H9 (cell line): ENCODE measurements at regions not wholly inside any gene's neighbourhood (a gene's known extent, or its start where the extent isn't known, plus 50 kb on each side); places are given as distances from the start of the nearest gene placed in this dataset.

Experiments
- DNase-seq: peaks from one replicate; pipeline ENCODE4 v3.0.0-alpha.2; 2017
- H2AFZ ChIP-seq: one replicate; pipeline ENCODE4 v1.6.1; 2013; ENCODE audit warnings: mild to moderate bottlenecking, low read length, control low read depth, moderate library complexity
- H2AK5ac ChIP-seq: 2 replicates; pipeline ENCODE4 v1.6.1; 2013; ENCODE audit warnings: low read length, control low read depth, mixed read lengths; ENCODE audit not compliant: insufficient read length
- H2BK120ac ChIP-seq: one replicate; pipeline ENCODE4 v1.6.1; 2013; ENCODE audit warnings: low read depth, mild to moderate bottlenecking, low read length, control low read depth, inconsistent platforms; ENCODE audit not compliant: poor library complexity, severe bottlenecking
- H2BK12ac ChIP-seq: 2 replicates; pipeline ENCODE4 v1.6.1; 2013; ENCODE audit warnings: low read length, control low read depth, mixed read lengths, low read depth; ENCODE audit not compliant: insufficient read length
- H2BK15ac ChIP-seq: 2 replicates; pipeline ENCODE4 v1.6.1; 2013; ENCODE audit warnings: low read depth, low read length, control low read depth
- H2BK20ac ChIP-seq: one replicate; pipeline ENCODE4 v1.6.1; 2013; ENCODE audit warnings: low read depth, mild to moderate bottlenecking, low read length, control low read depth, inconsistent platforms; ENCODE audit not compliant: poor library complexity, severe bottlenecking
- H2BK5ac ChIP-seq: 2 replicates; pipeline ENCODE4 v1.6.1; 2013; ENCODE audit warnings: low read length, control low read depth, mixed read lengths; ENCODE audit not compliant: insufficient read length
- H3K14ac ChIP-seq: 2 replicates; pipeline ENCODE4 v1.6.1; 2013; ENCODE audit warnings: low read length, control low read depth; ENCODE audit not compliant: insufficient read depth
- H3K18ac ChIP-seq: 2 replicates; pipeline ENCODE4 v1.6.1; 2013; ENCODE audit warnings: low read depth, mild to moderate bottlenecking, mixed read lengths, low read length, control low read depth; ENCODE audit not compliant: insufficient read length
- H3K23ac ChIP-seq: 2 replicates; pipeline ENCODE4 v1.6.1; 2013; ENCODE audit warnings: low read length, control low read depth, mixed read lengths, low read depth; ENCODE audit not compliant: insufficient read length
- H3K23me2 ChIP-seq: 2 replicates; pipeline ENCODE4 v1.6.1; 2013; ENCODE audit warnings: low read depth, mild to moderate bottlenecking, mixed read lengths, low read length, control low read depth; ENCODE audit not compliant: insufficient read length, poor library complexity, severe bottlenecking
- H3K27ac ChIP-seq: 2 replicates; pipeline ENCODE4 v1.5.1; 2013; ENCODE audit warnings: low read length, control low read depth, mixed read lengths, low read depth; ENCODE audit not compliant: insufficient read length
- H3K27me3 ChIP-seq: 2 replicates; pipeline ENCODE4 v1.6.1; 2013; ENCODE audit warnings: low read length, control low read depth, inconsistent platforms; ENCODE audit not compliant: insufficient read depth
- H3K4ac ChIP-seq: 2 replicates; pipeline ENCODE4 v1.6.1; 2013; ENCODE audit warnings: low read depth, mild to moderate bottlenecking, control low read depth, inconsistent platforms, low read length, moderate library complexity
- H3K4me1 ChIP-seq: 2 replicates; pipeline ENCODE4 v1.6.1; 2013; ENCODE audit warnings: low read length, control low read depth, inconsistent platforms; ENCODE audit not compliant: insufficient read depth
- H3K4me2 ChIP-seq: 2 replicates; pipeline ENCODE4 v1.6.1; 2013; ENCODE audit warnings: low read length, control low read depth, mixed read lengths; ENCODE audit not compliant: insufficient read length, insufficient read depth
- H3K56ac ChIP-seq: 2 replicates; pipeline ENCODE4 v1.6.1; 2013; ENCODE audit warnings: low read depth, mild to moderate bottlenecking, mixed read lengths, low read length, control low read depth; ENCODE audit not compliant: insufficient read length
- H3K79me1 ChIP-seq: 2 replicates; pipeline ENCODE4 v1.6.1; 2013; ENCODE audit warnings: low read depth, mild to moderate bottlenecking, moderate library complexity, low read length, control low read depth, inconsistent platforms; ENCODE audit not compliant: insufficient read depth, poor library complexity, severe bottlenecking
- H3K79me2 ChIP-seq: 2 replicates; pipeline ENCODE4 v1.6.1; 2013; ENCODE audit warnings: low read length, control low read depth, inconsistent platforms; ENCODE audit not compliant: insufficient read depth
- H3K9ac ChIP-seq: 2 replicates; pipeline ENCODE4 v1.6.1; 2013; ENCODE audit warnings: low read length, control low read depth, mixed read lengths; ENCODE audit not compliant: insufficient read length; ENCODE audit errors: extremely low read depth
- H3K9me3 ChIP-seq: one replicate; pipeline ENCODE4 v1.6.1; 2013; ENCODE audit warnings: low read depth, low read length, inconsistent platforms; ENCODE audit not compliant: control insufficient read depth
- H3T11ph ChIP-seq: one replicate; pipeline ENCODE4 v1.6.1; 2013; ENCODE audit warnings: mild to moderate bottlenecking, low read length, control low read depth, inconsistent platforms
- H4K20me1 ChIP-seq: one replicate; pipeline ENCODE4 v1.6.1; 2013; ENCODE audit not compliant: control insufficient read depth, insufficient read length, insufficient read depth
- H4K5ac ChIP-seq: 2 replicates; pipeline ENCODE4 v1.6.1; 2013; ENCODE audit warnings: low read depth, mild to moderate bottlenecking, mixed read lengths, low read length, control low read depth; ENCODE audit not compliant: insufficient read length
- H4K8ac ChIP-seq: replicated peaks from 2 replicates; pipeline ENCODE4 v1.6.1; 2013; ENCODE audit warnings: low read length, control low read depth, mixed read lengths, low read depth; ENCODE audit not compliant: insufficient read length
- H4K91ac ChIP-seq: 2 replicates; pipeline ENCODE4 v1.6.1; 2013; ENCODE audit warnings: low read depth, mild to moderate bottlenecking, moderate library complexity, mixed read lengths, low read length, control low read depth; ENCODE audit not compliant: insufficient read length
- H3K27ac Mint-ChIP-seq, 3 experiments: 2 replicates in 2 of 3; 3 replicates in 1 of 3; pipeline ENCODE4 v1.8.0; 2020 to 2021; ENCODE audit warnings: mixed read lengths in 3 of 3, mild to moderate bottlenecking in 1 of 3, moderate library complexity in 1 of 3
- H3K27me3 Mint-ChIP-seq: 2 replicates; pipeline ENCODE4 v1.8.0; 2021; ENCODE audit warnings: low read depth, mild to moderate bottlenecking, moderate library complexity, mixed read lengths
- H3K36me3 Mint-ChIP-seq, 3 experiments: 2 replicates in 2 of 3; 3 replicates in 1 of 3; pipeline ENCODE4 v1.8.0; 2020 to 2021; ENCODE audit warnings: low read depth in 3 of 3, mixed read lengths in 3 of 3; ENCODE audit not compliant: insufficient read depth in 1 of 3
- H3K4me1 Mint-ChIP-seq, 2 experiments: 2 replicates each; pipeline ENCODE4 v1.8.0; 2020; ENCODE audit warnings: mixed read lengths in 2 of 2
- H3K4me3 Mint-ChIP-seq, 2 experiments: 2 replicates in 1 of 2; 3 replicates in 1 of 2; pipeline ENCODE4 v1.8.0; 2020 to 2021; ENCODE audit warnings: mild to moderate bottlenecking in 2 of 2, mixed read lengths in 2 of 2, moderate library complexity in 1 of 2
- H3K9me3 Mint-ChIP-seq, 2 experiments: 2 replicates in 1 of 2; 3 replicates in 1 of 2; pipeline ENCODE4 v1.8.0; 2020; ENCODE audit warnings: mild to moderate bottlenecking in 2 of 2, mixed read lengths in 2 of 2, moderate library complexity in 1 of 2
- CTCF ChIP-seq: fragments of 200-600 bp; sonication (generic); conservative IDR thresholded peaks from 3 replicates; pipeline ENCODE4 v1.8.0; 2021; ENCODE audit warnings: antibody characterized with exemption, mild to moderate bottlenecking
- WGBS: extraction: QIAGEN DNeasy Blood & Tissue Kit; methylation state at CpG from one replicate; pipeline ENCODE4 v1.1.7; 2013; ENCODE audit warnings: missing lambda C conversion rate, low lambda C conversion rate, mixed read lengths; ENCODE audit not compliant: insufficient read length; ENCODE audit errors: extremely low coverage; 5-methylcytosine and 5-hydroxymethylcytosine counted together

DNA sequence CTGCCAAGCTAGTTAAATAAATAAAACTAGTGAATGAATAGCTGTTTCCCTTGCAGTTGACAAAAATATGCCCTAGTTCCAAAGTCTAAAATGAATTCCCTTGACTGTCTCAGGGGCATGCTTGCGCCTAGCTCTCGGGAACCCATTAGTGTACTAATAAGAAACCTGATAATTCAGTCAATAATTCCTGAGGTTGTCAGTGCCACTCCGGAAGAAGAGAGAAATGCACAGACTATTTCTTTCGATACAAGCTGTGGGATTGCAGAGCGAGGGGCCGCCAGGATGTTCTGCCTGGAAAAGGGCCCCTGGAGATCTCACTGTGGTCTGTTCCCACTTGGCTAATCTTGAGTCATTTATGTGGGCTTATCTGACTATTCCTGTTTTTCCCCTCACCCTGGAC lies 56.4 kb upstream of the LARP1 start:
- no peak overlapping the region for H2BK20ac ChIP-seq
- no peak overlapping the region for H2BK120ac ChIP-seq
- no peak overlapping the region for H3K18ac ChIP-seq
- no peak overlapping the region for H4K91ac ChIP-seq
- H3K9me3 ChIP-seq = no peaks in the 10 kb centered on the region
- H3K4me1 ChIP-seq = peaks cover 18% of the 10 kb centered on the region
- H3K79me1 ChIP-seq = no peaks in the 10 kb centered on the region
- H3K9ac ChIP-seq = no peak overlapping the region
- H2BK12ac ChIP-seq = no peak overlapping the region
- no peaks in the 10 kb centered on the region for H3K27me3 ChIP-seq
- Mint-ChIP-seq H3K4me3 (no peak overlapping the region; a peak in 1 of 5 replicates), H3K36me3 (peaks cover 2 to 9% (median 4%) of the 10 kb centered on the region in 3 experiments; a peak in 6 of 7 replicates), H3K4me1 (peaks cover 42 to 43% of the 10 kb centered on the region in 2 experiments), H3K27me3 (no peaks in the 10 kb centered on the region), H3K9me3 (peaks cover 4% of the 10 kb centered on the region in 2 experiments; a peak in 2 of 5 replicates), H3K27ac (peak overlapping the region; percentile 40 to 88 (median 55); a peak in 5 of 7 replicates)
- TF ChIP-seq CTCF = no peak
- H3K23ac ChIP-seq = no peak overlapping the region
- H3K79me2 ChIP-seq = no peaks in the 10 kb centered on the region; the same call in 1 of the 2 replicates
- H3K14ac ChIP-seq = no peak overlapping the region
- no peak overlapping the region for H3K4me2 ChIP-seq
- H2AK5ac ChIP-seq = no peak overlapping the region
- no peaks in the 10 kb centered on the region for H3K23me2 ChIP-seq
- no peak overlapping the region for H3K4ac ChIP-seq
- no peak overlapping the region for H3T11ph ChIP-seq
- no peak overlapping the region for H2AFZ ChIP-seq
- no peak overlapping the region for H3K56ac ChIP-seq
- WGBS = no CpG with 5 or more reads among the region's 6 CpGs
- no peak overlapping the region for H4K5ac ChIP-seq
- no peaks in the 10 kb centered on the region for H4K20me1 ChIP-seq
- no peak overlapping the region for H4K8ac ChIP-seq
- no peak overlapping the region for H3K27ac ChIP-seq
- H2BK15ac ChIP-seq = no peak overlapping the region
- H2BK5ac ChIP-seq = no peak overlapping the region
- DNase-seq = no peak
